A549 (cell line): ENCODE measurements at regions not wholly inside any gene's neighbourhood (a gene's known extent, or its start where the extent isn't known, plus 50 kb on each side); places are given as distances from the start of the nearest gene placed in this dataset.

Experiments used
- CEBPB ChIP-seq, 2 experiments: fragments of >200 bp in 1 of 2; sonication (Bioruptor Twin) in 1 of 2; formaldehyde crosslinking in 1 of 2; IDR thresholded peaks; 2 replicates each; pipeline ENCODE4 v1.6.1; 2012 to 2016
- CHD4 ChIP-seq: fragments of 200-600 bp; sonication (generic); IDR thresholded peaks from 2 replicates; pipeline ENCODE4 v1.6.1; 2016; ENCODE audit warnings: antibody characterized with exemption, mild to moderate bottlenecking, borderline replicate concordance
- CTCF ChIP-seq: fragments of >200 bp; sonication (Bioruptor Twin); formaldehyde crosslinking; IDR thresholded peaks from 3 replicates; pipeline ENCODE4 v1.5.1; 2016
- EP300 ChIP-seq, 2 experiments: fragments of >200 bp; sonication (Bioruptor Twin); formaldehyde crosslinking; IDR thresholded peaks; 2 replicates in 1 of 2; 3 replicates in 1 of 2; pipeline ENCODE4 v1.6.1; 2016 to 2017
- FOSB ChIP-seq: fragments of 250-450 bp; sonication (Bioruptor Pico); IDR thresholded peaks from 2 replicates; pipeline ENCODE4 v1.5.0; 2020; ENCODE audit warnings: mild to moderate bottlenecking, moderate library complexity
- HES2 ChIP-seq: fragments of >200 bp; sonication (Bioruptor Twin); formaldehyde crosslinking; IDR thresholded peaks from 2 replicates; pipeline ENCODE4 v1.6.1; 2016
- HOXB13 ChIP-seq: fragments of 250-450 bp; sonication (Bioruptor Pico); IDR thresholded peaks from 2 replicates; pipeline ENCODE4 v1.5.0; 2020; ENCODE audit warnings: low read depth, mild to moderate bottlenecking, moderate library complexity
- JUN ChIP-seq, 2 experiments: fragments of >200 bp; sonication (Bioruptor Twin); formaldehyde crosslinking; IDR thresholded peaks; 2 replicates in 1 of 2; 3 replicates in 1 of 2; pipeline ENCODE4 v1.6.1; 2016 to 2017
- MAX ChIP-seq: IDR thresholded peaks from 2 replicates; pipeline ENCODE4 v1.6.1; 2012
- POLR2A ChIP-seq: IDR thresholded peaks from 2 replicates; pipeline ENCODE4 v1.6.1; 2012; ENCODE audit warnings: mild to moderate bottlenecking, low read length
- RAD21 ChIP-seq, 2 experiments: fragments of >200 bp in 1 of 2; sonication (Bioruptor Twin) in 1 of 2; formaldehyde crosslinking in 1 of 2; IDR thresholded peaks in 1 of 2; conservative IDR thresholded peaks in 1 of 2; 2 replicates in 1 of 2; 3 replicates in 1 of 2; pipeline ENCODE4 v1.6.1; 2012 to 2018; ENCODE audit warnings: inconsistent platforms in 1 of 2
- RNF2 ChIP-seq: fragments of 200-600 bp; sonication (generic); IDR thresholded peaks from 2 replicates; pipeline ENCODE4 v1.6.1; 2016; ENCODE audit warnings: low read depth, mild to moderate bottlenecking, antibody characterized with exemption, moderate library complexity, borderline replicate concordance
- USF2 ChIP-seq: fragments of 450-650 bp; IDR thresholded peaks from 2 replicates; pipeline ENCODE4 v1.6.1; 2014; ENCODE audit warnings: antibody characterized with exemption
- ZFP36 ChIP-seq: fragments of 450-650 bp; IDR thresholded peaks from 2 replicates; pipeline ENCODE4 v1.6.1; 2014; ENCODE audit warnings: borderline replicate concordance; ENCODE audit not compliant: partially characterized antibody

- no peak for TF ChIP-seq HES2
- TF ChIP-seq CTCF, result no peak
- no peak for TF ChIP-seq JUN (IDR thresholded peaks at IDR 0.05)
- no peak for TF ChIP-seq POLR2A
- no peak for TF ChIP-seq ZFP36
- TF ChIP-seq RNF2, result no peak
- no peak for TF ChIP-seq CEBPB (IDR thresholded peaks at IDR 0.05)
- no peak for TF ChIP-seq EP300 (IDR thresholded peaks at IDR 0.05)
- TF ChIP-seq HOXB13 (CRISPR knock-in tag), result no peak
- TF ChIP-seq MAX, result no peak
- TF ChIP-seq CHD4, result no peak
- no peak for TF ChIP-seq FOSB (CRISPR knock-in tag)
- TF ChIP-seq USF2, result no peak
- TF ChIP-seq RAD21 (conservative IDR thresholded peaks at IDR 0.05 in 1 of 2, IDR thresholded peaks at IDR 0.05 in 1 of 2), result no peak
Observed at GRCh38 chr1:212231372-212231771, 53.8 kb upstream of the PPP2R5A start.
